Rectal smooth muscle tissue (tissue), 1 donor: ENCODE measurements at regions not wholly inside any gene's neighbourhood (a gene's known extent, or its start where the extent isn't known, plus 50 kb on each side); places are given as distances from the start of the nearest gene placed in this dataset.

ENCODE experiments used
- H3K27ac ChIP-seq: one replicate; pipeline ENCODE4 v1.7.0; 2013; ENCODE audit warnings: low read depth, low read length, inconsistent platforms
- H3K27me3 ChIP-seq: one replicate; pipeline ENCODE4 v1.7.0; 2013; ENCODE audit warnings: low read length; ENCODE audit not compliant: control insufficient read depth, insufficient read depth
- H3K36me3 ChIP-seq: one replicate; pipeline ENCODE4 v1.7.0; 2013; ENCODE audit warnings: low read length; ENCODE audit not compliant: control insufficient read depth, insufficient read depth
- H3K4me1 ChIP-seq: one replicate; pipeline ENCODE4 v1.7.0; 2013; ENCODE audit warnings: low read length; ENCODE audit not compliant: control insufficient read depth, insufficient read depth
- H3K4me3 ChIP-seq: one replicate; pipeline ENCODE4 v1.7.0; 2013; ENCODE audit warnings: low read length
- H3K9ac ChIP-seq: one replicate; pipeline ENCODE4 v1.7.0; 2013; ENCODE audit warnings: low read length

DNA sequence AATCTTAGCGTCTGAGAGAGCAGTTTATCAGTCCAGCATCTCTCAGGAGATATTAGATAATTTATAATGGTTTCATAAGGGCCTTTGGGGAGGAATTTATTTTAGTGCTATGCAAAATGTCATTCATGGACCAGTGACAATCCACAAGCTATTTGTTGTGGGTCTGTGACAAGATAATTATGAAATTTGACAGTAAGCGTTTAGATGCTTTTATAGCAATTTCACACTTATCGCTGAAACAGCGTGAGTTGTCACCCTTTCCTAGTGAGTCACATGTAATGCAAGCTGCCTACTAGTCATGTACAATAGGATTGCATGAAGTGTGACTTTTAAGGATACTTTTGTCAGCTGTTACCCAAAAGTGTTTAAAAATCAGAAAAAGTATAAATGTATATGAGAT is 315.6 kb upstream of the THBS1 start:
- H3K36me3 ChIP-seq: no peaks in the 10 kb centered on the region
- H3K9ac ChIP-seq: no peak overlapping the region
- H3K4me3 ChIP-seq: no peak overlapping the region
- H3K27ac ChIP-seq: no peak overlapping the region
- no peaks in the 10 kb centered on the region for H3K27me3 ChIP-seq
- H3K4me1 ChIP-seq: no peaks in the 10 kb centered on the region

DNA sequence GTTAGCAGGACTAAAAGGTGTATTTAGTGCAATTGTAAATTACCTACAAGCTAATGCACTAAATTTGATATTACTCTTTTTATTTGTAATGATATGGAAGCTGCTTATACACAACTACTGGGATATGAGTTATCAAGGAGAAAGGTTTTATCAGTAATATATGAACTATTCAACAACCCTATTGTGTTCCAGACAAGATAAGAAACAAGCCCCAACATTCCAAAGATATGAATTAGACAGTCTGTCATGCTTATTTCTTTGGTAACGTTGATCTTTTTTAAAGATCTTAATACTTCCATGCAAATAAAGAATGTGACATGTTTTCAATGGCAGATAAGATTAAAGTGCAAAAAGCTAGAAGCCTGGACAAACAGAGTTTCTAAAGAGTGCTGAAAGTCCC is 314.0 kb upstream of the THBS1 start:
- Histone ChIP-seq H3K36me3 (no peaks in the 10 kb centered on the region), H3K4me1 (no peaks in the 10 kb centered on the region), H3K4me3 (no peak overlapping the region), H3K27ac (no peak overlapping the region), H3K9ac (no peak overlapping the region), H3K27me3 (no peaks in the 10 kb centered on the region)

DNA sequence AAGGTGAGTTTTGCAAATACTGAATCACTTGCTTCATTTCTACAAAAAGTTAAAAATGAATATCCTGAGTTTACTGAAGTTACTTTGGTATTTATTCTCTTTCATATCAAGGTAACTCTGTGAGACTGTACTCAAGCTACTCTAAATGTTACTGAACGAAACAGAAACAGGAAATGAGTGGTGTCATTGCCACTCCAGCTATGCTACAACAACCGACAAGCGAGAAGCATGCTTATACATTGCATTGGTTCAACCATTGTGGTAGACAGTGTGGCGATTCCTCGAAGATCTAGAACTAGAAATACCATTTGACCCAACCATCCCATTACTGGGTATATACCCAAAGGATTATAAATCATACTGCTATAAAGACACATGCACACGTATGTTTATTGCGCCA is 313.2 kb upstream of the THBS1 start:
- Histone ChIP-seq H3K27ac (no peak overlapping the region), H3K4me3 (no peak overlapping the region), H3K27me3 (no peaks in the 10 kb centered on the region), H3K4me1 (no peaks in the 10 kb centered on the region), H3K9ac (no peak overlapping the region), H3K36me3 (no peaks in the 10 kb centered on the region)

DNA sequence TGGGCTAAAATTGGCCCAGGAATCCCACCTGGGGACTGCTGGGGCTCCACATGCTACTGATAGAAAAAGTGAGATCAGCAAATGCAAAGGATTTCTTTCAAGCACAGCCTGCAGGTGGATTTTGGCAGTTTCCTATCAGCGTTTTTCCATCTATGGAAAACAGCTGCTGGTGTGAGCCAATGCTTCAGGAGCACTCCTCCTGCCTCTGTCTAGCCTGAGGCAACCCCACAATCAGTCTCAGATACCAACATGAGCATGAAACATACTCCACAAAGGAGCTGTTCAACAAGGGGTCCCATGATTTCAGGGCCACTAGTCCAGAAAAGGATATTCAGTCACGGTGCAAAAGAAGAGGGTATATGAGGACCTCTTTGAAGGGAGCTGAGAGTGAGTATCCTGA is 311.5 kb upstream of the THBS1 start:
- no peaks in the 10 kb centered on the region for H3K36me3 ChIP-seq
- H3K4me1 ChIP-seq: no peaks in the 10 kb centered on the region
- no peaks in the 10 kb centered on the region for H3K27me3 ChIP-seq
- no peak overlapping the region for H3K9ac ChIP-seq
- H3K4me3 ChIP-seq: no peak overlapping the region
- no peak overlapping the region for H3K27ac ChIP-seq

DNA sequence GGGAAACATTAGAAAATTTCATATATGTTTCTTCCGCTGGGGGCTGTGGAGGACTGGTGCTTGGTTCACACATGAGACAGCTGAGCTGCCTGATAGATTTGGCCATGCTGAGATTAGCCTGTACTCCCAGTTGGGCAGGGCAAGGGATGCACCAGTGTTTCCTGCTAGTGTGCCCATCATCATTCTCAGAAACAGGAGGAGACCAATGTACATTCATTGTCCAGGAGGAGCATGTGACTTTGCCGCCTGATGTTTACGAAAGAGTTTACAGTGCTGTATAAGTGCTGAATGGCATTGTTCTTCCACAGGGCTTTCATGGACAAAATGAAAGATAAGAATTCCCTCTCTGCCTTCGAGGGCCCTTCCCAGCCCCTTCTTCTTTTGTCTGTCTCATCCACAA is 311.1 kb upstream of the THBS1 start:
- Histone ChIP-seq H3K27me3 (no peaks in the 10 kb centered on the region), H3K36me3 (no peaks in the 10 kb centered on the region), H3K9ac (no peak overlapping the region), H3K27ac (no peak overlapping the region), H3K4me1 (no peaks in the 10 kb centered on the region), H3K4me3 (no peak overlapping the region)

DNA sequence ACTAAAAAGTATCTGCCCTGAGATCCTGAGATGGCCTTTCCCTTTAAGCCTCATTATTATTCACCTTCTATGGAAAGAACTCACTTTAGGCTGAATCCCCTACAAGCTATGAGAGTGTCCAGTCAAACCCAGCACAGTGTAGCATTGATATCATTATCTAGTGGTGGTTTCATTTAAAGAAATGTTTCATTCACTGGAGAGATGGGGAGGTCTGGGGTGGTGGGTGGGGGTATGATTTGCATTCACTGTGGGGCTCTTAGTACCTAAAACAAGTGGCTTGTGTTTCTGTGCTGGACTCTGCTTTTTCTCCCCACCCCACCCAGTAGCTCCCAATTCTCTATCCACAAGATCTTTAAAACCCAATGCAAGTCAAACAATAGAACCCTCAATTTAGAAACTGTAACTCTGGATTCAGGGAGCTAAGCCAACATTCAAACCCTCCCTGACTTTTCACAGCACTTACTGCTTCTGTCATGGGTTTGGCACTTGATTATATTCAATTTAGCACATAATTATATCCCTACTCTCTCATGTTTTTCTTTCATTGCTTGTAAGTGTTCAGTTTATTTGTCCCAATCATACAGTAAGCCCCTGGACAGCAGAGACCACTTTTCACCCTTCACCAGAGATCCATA is 310.5 kb upstream of the THBS1 start:
- H3K27ac ChIP-seq: no peak overlapping the region
- H3K9ac ChIP-seq: no peak overlapping the region
- H3K4me3 ChIP-seq: no peak overlapping the region
- H3K27me3 ChIP-seq: no peaks in the 10 kb centered on the region
- no peaks in the 10 kb centered on the region for H3K36me3 ChIP-seq
- no peaks in the 10 kb centered on the region for H3K4me1 ChIP-seq

DNA sequence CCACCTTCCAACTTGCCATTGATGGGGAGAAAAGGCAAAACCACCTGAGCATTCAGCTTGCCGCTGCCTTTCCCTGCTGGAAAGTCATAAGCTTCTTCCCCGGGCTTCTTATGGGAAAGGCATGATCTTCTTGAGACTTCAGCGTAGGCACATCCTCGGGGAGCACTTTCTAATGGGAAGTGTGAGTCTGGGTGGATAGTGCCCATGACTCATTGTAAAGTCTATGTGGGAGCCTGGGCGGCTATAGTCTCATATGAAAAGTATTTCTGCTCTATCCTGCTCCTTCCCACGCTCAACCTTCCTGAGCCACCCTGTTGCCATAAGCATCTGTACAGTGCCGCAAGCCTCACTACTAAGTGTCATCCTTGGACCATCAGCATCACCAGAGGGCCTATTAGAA is 309.9 kb upstream of the THBS1 start:
- Histone ChIP-seq H3K9ac (no peak overlapping the region), H3K4me3 (no peak overlapping the region), H3K27me3 (no peaks in the 10 kb centered on the region), H3K27ac (no peak overlapping the region), H3K36me3 (no peaks in the 10 kb centered on the region), H3K4me1 (no peaks in the 10 kb centered on the region)

DNA sequence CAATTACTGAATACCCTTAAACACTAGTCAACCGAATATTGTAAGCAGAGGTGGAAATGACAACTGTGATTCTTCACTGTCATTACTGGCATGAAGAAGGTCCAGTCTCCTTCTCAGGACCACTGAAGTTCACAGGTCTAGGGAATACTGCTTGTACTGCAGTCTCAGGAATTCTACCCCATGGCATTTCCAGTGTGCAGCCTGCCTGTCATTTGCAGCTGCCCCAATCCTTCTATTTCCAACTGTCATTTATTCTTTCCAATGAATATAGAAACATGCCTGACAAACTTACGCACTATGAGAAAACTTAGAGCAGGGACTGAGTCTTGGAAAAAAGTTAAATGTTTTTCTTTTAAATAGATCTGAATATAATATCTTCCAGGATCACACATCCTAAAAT is 308.0 kb upstream of the THBS1 start:
- Histone ChIP-seq H3K27ac (no peak overlapping the region), H3K36me3 (no peaks in the 10 kb centered on the region), H3K27me3 (no peaks in the 10 kb centered on the region), H3K9ac (no peak overlapping the region), H3K4me1 (no peaks in the 10 kb centered on the region), H3K4me3 (no peak overlapping the region)

DNA sequence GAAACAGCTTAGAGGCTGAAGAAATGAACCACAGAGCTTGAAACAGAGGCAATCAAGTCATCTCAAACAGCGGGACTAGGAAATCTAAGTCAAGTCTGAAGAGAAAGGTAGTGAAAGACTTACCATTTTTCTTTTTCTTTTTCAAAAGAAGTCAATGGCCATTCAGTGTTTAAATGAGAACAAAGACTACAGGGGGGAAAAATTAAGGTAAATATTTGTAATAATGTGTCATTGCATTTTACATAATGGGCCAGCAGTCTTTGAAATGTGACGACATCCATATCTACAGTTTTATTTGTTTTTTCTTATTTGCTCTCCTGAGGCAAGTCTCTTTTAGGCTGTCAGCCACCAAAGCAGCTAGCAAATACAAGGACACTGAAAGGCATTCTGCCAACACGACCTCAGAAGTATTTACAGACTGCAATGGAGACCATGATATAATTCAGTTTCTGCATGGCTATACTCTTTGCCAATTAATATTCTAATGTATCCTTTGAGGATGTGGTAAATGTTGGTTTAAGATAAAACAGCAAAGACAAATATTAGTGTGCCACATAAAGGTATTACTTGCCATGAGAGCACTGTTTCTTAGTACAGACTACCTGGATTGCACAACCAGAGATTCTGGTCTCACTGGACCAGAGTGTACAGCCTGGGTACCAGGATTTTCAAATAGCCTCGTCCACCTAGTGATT is 307.0 kb upstream of the THBS1 start:
- no peak overlapping the region for H3K27ac ChIP-seq
- no peaks in the 10 kb centered on the region for H3K27me3 ChIP-seq
- no peaks in the 10 kb centered on the region for H3K36me3 ChIP-seq
- H3K9ac ChIP-seq: no peak overlapping the region
- H3K4me1 ChIP-seq: no peaks in the 10 kb centered on the region
- no peak overlapping the region for H3K4me3 ChIP-seq

DNA sequence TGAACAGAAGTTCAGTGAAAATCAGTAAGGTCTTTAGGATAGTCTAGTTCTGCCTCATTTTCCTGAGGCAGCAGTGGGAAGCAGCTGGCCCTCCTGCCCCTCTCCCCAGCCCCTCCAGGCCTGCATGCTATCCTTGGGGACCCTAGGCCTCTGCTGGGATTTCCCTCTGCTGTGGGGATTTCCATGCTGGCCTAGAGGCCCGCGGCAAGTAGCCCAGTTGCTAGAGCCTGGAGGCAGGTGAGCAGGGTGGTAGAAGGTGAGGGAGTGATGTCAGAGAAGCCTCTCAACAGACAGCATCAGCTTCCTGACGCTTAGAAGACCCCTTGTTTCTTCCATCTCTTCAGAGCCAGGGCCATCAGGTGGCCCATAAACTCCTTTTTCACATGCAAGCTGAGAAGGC is 305.8 kb upstream of the THBS1 start:
- no peak overlapping the region for H3K4me3 ChIP-seq
- H3K9ac ChIP-seq: no peak overlapping the region
- H3K27ac ChIP-seq: no peak overlapping the region
- H3K36me3 ChIP-seq: no peaks in the 10 kb centered on the region
- H3K4me1 ChIP-seq: no peaks in the 10 kb centered on the region
- H3K27me3 ChIP-seq: no peaks in the 10 kb centered on the region

DNA sequence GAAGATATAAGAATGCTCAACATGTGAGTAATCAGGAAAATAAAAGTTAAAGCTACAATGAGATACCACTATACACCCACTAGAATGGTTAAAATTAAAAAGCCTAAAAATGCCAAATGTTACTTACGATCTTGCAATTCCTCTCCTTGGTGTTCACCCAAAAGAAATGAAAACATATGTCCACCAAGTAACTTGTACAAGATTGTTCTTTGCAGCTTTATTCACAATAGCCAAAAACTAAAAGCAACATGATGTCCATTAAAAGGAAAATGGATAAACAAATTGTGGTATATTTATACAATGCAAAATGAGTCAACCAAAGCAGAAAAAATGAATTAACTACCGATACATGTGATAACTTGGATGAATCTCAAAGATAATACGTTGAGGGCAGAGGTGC is 301.6 kb upstream of the THBS1 start:
- Histone ChIP-seq H3K36me3 (no peaks in the 10 kb centered on the region), H3K27me3 (no peaks in the 10 kb centered on the region), H3K4me3 (no peak overlapping the region), H3K9ac (no peak overlapping the region), H3K4me1 (no peaks in the 10 kb centered on the region), H3K27ac (no peak overlapping the region)

DNA sequence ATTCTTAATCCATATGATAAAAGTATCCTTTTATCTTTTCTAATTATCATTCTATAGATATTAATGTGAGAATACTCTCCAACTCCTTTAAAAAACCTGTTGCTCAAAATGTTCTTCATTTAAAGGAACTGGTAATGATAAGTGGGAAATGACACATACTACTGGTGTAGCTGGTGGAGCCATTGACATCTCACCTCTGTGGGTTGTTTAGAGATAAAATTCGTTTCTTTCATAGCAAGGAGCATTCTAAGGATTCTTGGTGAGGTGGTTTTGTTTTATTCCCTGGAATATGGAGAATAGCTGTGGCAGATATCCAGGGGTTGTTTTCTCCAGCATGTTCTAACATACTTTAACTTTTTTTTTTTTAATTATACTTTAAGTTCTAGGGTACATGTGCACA is 299.8 kb upstream of the THBS1 start:
- Histone ChIP-seq H3K4me1 (no peaks in the 10 kb centered on the region), H3K27ac (no peak overlapping the region), H3K4me3 (no peak overlapping the region), H3K36me3 (no peaks in the 10 kb centered on the region), H3K9ac (no peak overlapping the region), H3K27me3 (no peaks in the 10 kb centered on the region)

DNA sequence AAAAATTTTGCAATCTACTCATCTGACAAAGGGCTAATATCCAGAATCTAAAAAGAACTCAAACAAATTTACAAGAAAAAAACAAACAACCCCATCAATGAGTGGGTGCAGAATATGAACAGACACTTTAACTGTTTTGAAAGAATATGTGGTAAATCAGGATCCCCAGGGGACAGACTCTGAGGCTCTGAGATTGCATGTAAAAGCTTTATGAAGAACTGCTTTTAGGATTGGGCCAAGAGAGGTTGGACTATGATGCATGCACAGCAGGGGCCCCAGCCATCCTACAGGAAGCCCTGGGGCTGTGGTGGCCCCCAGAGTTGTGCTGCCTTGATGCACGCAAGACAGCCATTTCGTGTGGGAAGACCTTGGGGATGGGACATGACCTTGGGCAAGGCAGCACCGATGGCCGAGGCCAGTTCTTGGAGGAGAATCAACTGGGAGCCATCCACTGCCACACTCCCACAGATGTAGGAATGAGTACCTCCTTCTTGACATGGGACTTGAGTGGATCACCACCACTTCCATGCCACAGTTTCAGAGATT is 298.1 kb upstream of the THBS1 start:
- Histone ChIP-seq H3K4me1 (peaks cover 3% of the 10 kb centered on the region), H3K27ac (no peak overlapping the region), H3K27me3 (no peaks in the 10 kb centered on the region), H3K36me3 (no peaks in the 10 kb centered on the region), H3K9ac (no peak overlapping the region), H3K4me3 (no peak overlapping the region)
